ENCODE measurements at regions not wholly inside any gene's neighbourhood (a gene's known extent, or its start where the extent isn't known, plus 50 kb on each side); places are given as distances from the start of the nearest gene placed in this dataset.

GRCh38 chr2:18454692-18455235 is 105.7 kb downstream of the RDH14 start:
- Mint-ChIP-seq H3K9me3 (no peaks in the 10 kb centered on the region), H3K4me3 (no peak overlapping the region), H3K36me3 (ENCODE audit: insufficient read depth) (peaks cover 2% of the 10 kb centered on the region), H3K27ac (ENCODE audit: low read depth) (no peak overlapping the region), H3K4me1 (no peaks in the 10 kb centered on the region), H3K27me3 (peaks cover 34% of the 10 kb centered on the region)
- ATAC-seq (replicated peaks; ENCODE audit: extremely low read depth, poor library complexity, severe bottlenecking) (no peak), DNase-seq (ENCODE audit: low spot score in 2 of 2) (no peak)

- ATAC-seq (replicated peaks; ENCODE audit: extremely low read depth, poor library complexity, severe bottlenecking) = no peak
- Mint-ChIP-seq H3K4me3 (no peak overlapping the region), H3K9me3 (no peaks in the 10 kb centered on the region), H3K36me3 (ENCODE audit: insufficient read depth) (no peaks in the 10 kb centered on the region), H3K27me3 (peaks cover 45% of the 10 kb centered on the region), H3K4me1 (no peaks in the 10 kb centered on the region), H3K27ac (ENCODE audit: low read depth) (no peak overlapping the region)
- DNase-seq (ENCODE audit: low spot score in 2 of 2) = no peak
Observed at GRCh38 chr2:18446715-18447114, 113.7 kb downstream of the RDH14 start.

- peaks cover 52% of the 10 kb centered on the region for H3K27me3 Mint-ChIP-seq
- no peaks in the 10 kb centered on the region for H3K9me3 Mint-ChIP-seq
- H3K27ac Mint-ChIP-seq (ENCODE audit: low read depth) = no peak overlapping the region
- no peak overlapping the region for H3K4me3 Mint-ChIP-seq
- H3K36me3 Mint-ChIP-seq (ENCODE audit: insufficient read depth) = no peaks in the 10 kb centered on the region
- no peaks in the 10 kb centered on the region for H3K4me1 Mint-ChIP-seq
- no peak for ATAC-seq (replicated peaks; ENCODE audit: extremely low read depth, poor library complexity, severe bottlenecking)
- no peak for DNase-seq (ENCODE audit: low spot score in 2 of 2)
Observed at GRCh38 chr2:18445433-18446320, 114.8 kb downstream of the RDH14 start.

GRCh38 chr2:18444806-18445205 is 115.6 kb downstream of the RDH14 start:
- Mint-ChIP-seq H3K9me3 (no peaks in the 10 kb centered on the region), H3K4me1 (no peaks in the 10 kb centered on the region), H3K27me3 (peaks cover 55% of the 10 kb centered on the region), H3K27ac (ENCODE audit: low read depth) (no peak overlapping the region), H3K4me3 (no peak overlapping the region), H3K36me3 (ENCODE audit: insufficient read depth) (no peaks in the 10 kb centered on the region)
- ATAC-seq (replicated peaks; ENCODE audit: extremely low read depth, poor library complexity, severe bottlenecking) (no peak), DNase-seq (ENCODE audit: low spot score in 2 of 2) (no peak)

- Mint-ChIP-seq H3K4me3 (no peak overlapping the region), H3K4me1 (no peaks in the 10 kb centered on the region), H3K27ac (ENCODE audit: low read depth) (no peak overlapping the region), H3K36me3 (ENCODE audit: insufficient read depth) (no peaks in the 10 kb centered on the region), H3K9me3 (no peaks in the 10 kb centered on the region), H3K27me3 (peaks cover 58% of the 10 kb centered on the region)
- ATAC-seq (replicated peaks; ENCODE audit: extremely low read depth, poor library complexity, severe bottlenecking) = no peak
- no peak for DNase-seq (ENCODE audit: low spot score in 2 of 2)
Observed at GRCh38 chr2:18441583-18441982, 118.9 kb downstream of the RDH14 start.

- no peak for ATAC-seq (replicated peaks; ENCODE audit: extremely low read depth, poor library complexity, severe bottlenecking)
Observed at GRCh38 chr2:18440777-18441176, 119.7 kb downstream of the RDH14 start.

GRCh38 chr2:18440141-18440661 is 120.3 kb downstream of the RDH14 start:
- ATAC-seq (replicated peaks; ENCODE audit: extremely low read depth, poor library complexity, severe bottlenecking) (no peak), DNase-seq (ENCODE audit: low spot score in 2 of 2) (no peak)
- Mint-ChIP-seq H3K4me1 (no peaks in the 10 kb centered on the region), H3K4me3 (no peak overlapping the region), H3K9me3 (no peaks in the 10 kb centered on the region), H3K27ac (ENCODE audit: low read depth) (no peak overlapping the region), H3K27me3 (peaks cover 55% of the 10 kb centered on the region), H3K36me3 (ENCODE audit: insufficient read depth) (no peaks in the 10 kb centered on the region)

More at GRCh38 chr2:18440777-18441176, 119.7 kb downstream of the RDH14 start:
- no peak overlapping the region for H3K4me3 Mint-ChIP-seq
- H3K9me3 Mint-ChIP-seq = no peaks in the 10 kb centered on the region
- H3K4me1 Mint-ChIP-seq = no peaks in the 10 kb centered on the region
- H3K27me3 Mint-ChIP-seq = peaks cover 55% of the 10 kb centered on the region
- H3K36me3 Mint-ChIP-seq (ENCODE audit: insufficient read depth) = no peaks in the 10 kb centered on the region
- DNase-seq (ENCODE audit: low spot score in 2 of 2) = no peak
- no peak overlapping the region for H3K27ac Mint-ChIP-seq (ENCODE audit: low read depth)

GRCh38 chr2:18439716-18440115 is 120.7 kb downstream of the RDH14 start:
- Mint-ChIP-seq H3K27ac (ENCODE audit: low read depth) (no peak overlapping the region), H3K9me3 (no peaks in the 10 kb centered on the region), H3K36me3 (ENCODE audit: insufficient read depth) (no peaks in the 10 kb centered on the region), H3K4me3 (no peak overlapping the region), H3K4me1 (no peaks in the 10 kb centered on the region), H3K27me3 (peaks cover 54% of the 10 kb centered on the region)
- ATAC-seq (replicated peaks; ENCODE audit: extremely low read depth, poor library complexity, severe bottlenecking) (no peak), DNase-seq (ENCODE audit: low spot score in 2 of 2) (no peak)

GRCh38 chr2:18437909-18438308 is 122.5 kb downstream of the RDH14 start:
- Mint-ChIP-seq H3K4me1 (no peaks in the 10 kb centered on the region), H3K36me3 (ENCODE audit: insufficient read depth) (no peaks in the 10 kb centered on the region), H3K27ac (ENCODE audit: low read depth) (no peak overlapping the region), H3K9me3 (no peaks in the 10 kb centered on the region), H3K4me3 (no peak overlapping the region), H3K27me3 (peaks cover 53% of the 10 kb centered on the region)
- no peak for DNase-seq (ENCODE audit: low spot score in 2 of 2)
- ATAC-seq (replicated peaks; ENCODE audit: extremely low read depth, poor library complexity, severe bottlenecking) = no peak

GRCh38 chr2:18436503-18437005 is 123.9 kb downstream of the RDH14 start:
- H3K36me3 Mint-ChIP-seq (ENCODE audit: insufficient read depth) = no peaks in the 10 kb centered on the region
- ATAC-seq (replicated peaks; ENCODE audit: extremely low read depth, poor library complexity, severe bottlenecking) (no peak), DNase-seq (ENCODE audit: low spot score in 2 of 2) (no peak)
- H3K27me3 Mint-ChIP-seq = peaks cover 55% of the 10 kb centered on the region
- no peak overlapping the region for H3K4me3 Mint-ChIP-seq
- H3K4me1 Mint-ChIP-seq = no peaks in the 10 kb centered on the region
- H3K27ac Mint-ChIP-seq (ENCODE audit: low read depth) = no peak overlapping the region
- no peaks in the 10 kb centered on the region for H3K9me3 Mint-ChIP-seq

- no peaks in the 10 kb centered on the region for H3K36me3 Mint-ChIP-seq (ENCODE audit: insufficient read depth)
- H3K4me1 Mint-ChIP-seq = no peaks in the 10 kb centered on the region
- H3K27ac Mint-ChIP-seq (ENCODE audit: low read depth) = no peak overlapping the region
- H3K27me3 Mint-ChIP-seq = peaks cover 47% of the 10 kb centered on the region
- H3K9me3 Mint-ChIP-seq = no peaks in the 10 kb centered on the region
- DNase-seq (ENCODE audit: low spot score in 2 of 2) (no peak), ATAC-seq (replicated peaks; ENCODE audit: extremely low read depth, poor library complexity, severe bottlenecking) (no peak)
- H3K4me3 Mint-ChIP-seq = no peak overlapping the region
Observed at GRCh38 chr2:18435426-18436037, 124.9 kb downstream of the RDH14 start.

- Mint-ChIP-seq H3K9me3 (no peaks in the 10 kb centered on the region), H3K4me3 (no peak overlapping the region), H3K36me3 (ENCODE audit: insufficient read depth) (no peaks in the 10 kb centered on the region), H3K27me3 (peaks cover 44% of the 10 kb centered on the region), H3K27ac (ENCODE audit: low read depth) (no peak overlapping the region), H3K4me1 (no peaks in the 10 kb centered on the region)
- no peak for DNase-seq (ENCODE audit: low spot score in 2 of 2)
- no peak for ATAC-seq (replicated peaks; ENCODE audit: extremely low read depth, poor library complexity, severe bottlenecking)
Observed at GRCh38 chr2:18433872-18434271, 126.6 kb downstream of the RDH14 start.

Measured in central memory CD8-positive, alpha-beta T cell (primary cell).